ENCODE measurements at regions not wholly inside any gene's neighbourhood (a gene's known extent, or its start where the extent isn't known, plus 50 kb on each side); places are given as distances from the start of the nearest gene placed in this dataset.

GRCh38 chr20:19017104-19017690 lies 195.2 kb upstream of the SLC24A3 start (continued):
- TF ChIP-seq CHD7 (IDR thresholded peaks at IDR 0.05; ENCODE audit: insufficient replicate concordance, low read length), result no peak
- no peak for TF ChIP-seq POU5F1 (IDR thresholded peaks at IDR 0.05; ENCODE audit: low read depth, low read length)
- TF ChIP-seq NANOG (IDR thresholded peaks at IDR 0.05; ENCODE audit: insufficient read depth, low read depth, low read length, poor library complexity, severe bottlenecking), result no peak
- TF ChIP-seq USF2 (IDR thresholded peaks at IDR 0.05; ENCODE audit: low read length), result no peak
- TF ChIP-seq SP2 (IDR thresholded peaks at IDR 0.05; ENCODE audit: low read length), result no peak
- TF ChIP-seq CTBP2 (IDR thresholded peaks at IDR 0.05; ENCODE audit: borderline replicate concordance, insufficient read depth, insufficient read length, low read length), result no peak
- TF ChIP-seq ASH2L (IDR thresholded peaks at IDR 0.05; ENCODE audit: low read length), result no peak
- TF ChIP-seq HDAC6 (IDR thresholded peaks at IDR 0.05; ENCODE audit: low read depth, low read length), result no peak
- TF ChIP-seq HDAC2 (IDR thresholded peaks at IDR 0.05; ENCODE audit: borderline replicate concordance in 1 of 2, low read depth in 2 of 2, low read length in 2 of 2), result no peak
- no peak for TF ChIP-seq JUND (IDR thresholded peaks at IDR 0.05; ENCODE audit: low read length)

Measured in H1 (cell line).